AG04449 (cell line): ENCODE measurements at regions not wholly inside any gene's neighbourhood (a gene's known extent, or its start where the extent isn't known, plus 50 kb on each side); places are given as distances from the start of the nearest gene placed in this dataset.

ENCODE experiments used
- CTCF ChIA-PET: fragments of 350-600 bp; formaldehyde crosslinking; extraction: SDS; loops from one replicate; lab custom pipeline; 2021; ENCODE audit warnings: antibody characterized with exemption; lab: Yijun Ruan, JAX
- POLR2A ChIA-PET: fragments of 400-600, 350-600 bp; formaldehyde crosslinking; extraction: SDS; loops from one replicate; lab custom pipeline; 2020; ENCODE audit warnings: antibody characterized with exemption, inconsistent platforms; lab: Yijun Ruan, JAX
- DNase-seq: peaks from one replicate; pipeline ENCODE4 v3.0.0-alpha.2; 2010; ENCODE audit warnings: low read depth, low spot score
- H3K4me3 ChIP-seq: 2 replicates; pipeline ENCODE4 v1.5.1; 2011; ENCODE audit warnings: low read depth, mild to moderate bottlenecking, control low read depth, low read length
- TF ChIP-seq, protein P1 (sequence below): IDR thresholded peaks from one replicate; pipeline ENCODE4 v1.5.1; 2011; ENCODE audit warnings: mild to moderate bottlenecking, moderate library complexity, low read length, control low read depth, inconsistent platforms; ENCODE audit not compliant: insufficient read depth; ENCODE audit errors: missing control alignments

DNA sequence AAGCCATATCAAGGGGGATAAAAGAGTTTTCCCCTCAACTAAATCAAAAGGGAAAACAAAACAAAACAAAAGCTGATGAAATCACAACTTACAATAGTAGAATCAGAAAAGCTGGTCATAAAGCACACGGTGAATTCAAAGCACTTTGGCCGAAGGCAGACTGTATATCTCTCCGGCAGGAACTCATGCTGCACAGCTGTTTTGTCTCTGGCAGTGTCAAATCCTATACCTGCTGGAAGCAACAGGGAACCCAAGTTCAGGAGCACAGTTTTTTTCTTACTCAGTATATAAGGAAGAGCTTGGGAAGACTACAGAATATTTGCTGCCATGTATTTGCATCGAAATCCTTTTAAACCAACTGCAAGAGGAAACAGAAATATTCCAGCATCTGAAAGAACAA, 213.7 kb downstream of the RFC3 start:
- no peak overlapping the region for H3K4me3 ChIP-seq
- ChIA-PET CTCF (no interaction called here), POLR2A (no interaction called here)
- TF ChIP-seq, protein P1, sequence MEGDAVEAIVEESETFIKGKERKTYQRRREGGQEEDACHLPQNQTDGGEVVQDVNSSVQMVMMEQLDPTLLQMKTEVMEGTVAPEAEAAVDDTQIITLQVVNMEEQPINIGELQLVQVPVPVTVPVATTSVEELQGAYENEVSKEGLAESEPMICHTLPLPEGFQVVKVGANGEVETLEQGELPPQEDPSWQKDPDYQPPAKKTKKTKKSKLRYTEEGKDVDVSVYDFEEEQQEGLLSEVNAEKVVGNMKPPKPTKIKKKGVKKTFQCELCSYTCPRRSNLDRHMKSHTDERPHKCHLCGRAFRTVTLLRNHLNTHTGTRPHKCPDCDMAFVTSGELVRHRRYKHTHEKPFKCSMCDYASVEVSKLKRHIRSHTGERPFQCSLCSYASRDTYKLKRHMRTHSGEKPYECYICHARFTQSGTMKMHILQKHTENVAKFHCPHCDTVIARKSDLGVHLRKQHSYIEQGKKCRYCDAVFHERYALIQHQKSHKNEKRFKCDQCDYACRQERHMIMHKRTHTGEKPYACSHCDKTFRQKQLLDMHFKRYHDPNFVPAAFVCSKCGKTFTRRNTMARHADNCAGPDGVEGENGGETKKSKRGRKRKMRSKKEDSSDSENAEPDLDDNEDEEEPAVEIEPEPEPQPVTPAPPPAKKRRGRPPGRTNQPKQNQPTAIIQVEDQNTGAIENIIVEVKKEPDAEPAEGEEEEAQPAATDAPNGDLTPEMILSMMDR, result no peak
- DNase-seq, result no peak

DNA sequence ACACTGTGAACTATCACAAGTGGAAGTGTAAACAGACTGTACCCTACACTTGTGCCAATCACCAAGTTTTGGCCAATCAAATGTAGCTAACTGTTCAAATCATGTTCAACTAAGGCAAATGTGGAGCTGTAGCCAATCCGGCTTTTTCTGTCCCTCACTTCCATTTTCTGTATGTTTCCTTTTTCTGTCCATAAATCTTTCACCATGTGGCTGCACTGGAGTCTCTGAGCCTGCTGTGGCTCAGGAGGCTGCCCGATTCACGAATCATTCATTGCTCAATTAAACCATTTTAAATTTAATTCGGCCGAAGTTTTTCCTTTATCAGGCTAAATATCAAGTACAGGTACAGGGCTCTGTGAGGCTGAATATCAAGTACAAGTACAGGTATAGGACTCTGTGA, 216.5 kb downstream of the RFC3 start:
- CTCF ChIA-PET, result interaction anchor here (1.7 kb wide), 1 partner anchor 8 kb away, joined by 4 read pairs; no protein-coding TSS in a partner anchor
- POLR2A ChIA-PET, result no interaction called here
- no peak overlapping the region for H3K4me3 ChIP-seq
- TF ChIP-seq, protein P1, result no peak
- DNase-seq, result no peak

DNA sequence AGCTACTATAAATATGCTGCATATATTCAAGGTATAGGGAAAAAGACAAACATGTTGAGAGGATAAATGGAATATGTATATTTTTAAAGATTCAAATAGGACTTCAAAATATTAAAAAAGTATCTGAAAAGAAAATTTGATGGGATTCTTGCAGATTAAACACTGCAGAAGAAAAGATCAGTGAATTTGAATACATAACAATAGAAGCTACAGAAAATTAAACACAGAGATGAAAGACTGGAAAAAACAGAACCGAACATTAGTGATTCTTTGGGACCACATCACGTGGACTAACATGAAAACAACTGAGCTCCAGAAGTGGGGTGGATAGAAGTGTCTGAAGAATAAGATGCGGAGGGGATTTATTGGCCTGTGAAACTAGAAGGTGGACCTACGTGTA, 217.2 kb downstream of the RFC3 start:
- no peak for DNase-seq
- no peak overlapping the region for H3K4me3 ChIP-seq
- ChIA-PET CTCF (interaction anchor here (1.7 kb wide), 1 partner anchor 7 kb away, joined by 4 read pairs; no protein-coding TSS in a partner anchor), POLR2A (no interaction called here)
- TF ChIP-seq, protein P1, result no peak

DNA sequence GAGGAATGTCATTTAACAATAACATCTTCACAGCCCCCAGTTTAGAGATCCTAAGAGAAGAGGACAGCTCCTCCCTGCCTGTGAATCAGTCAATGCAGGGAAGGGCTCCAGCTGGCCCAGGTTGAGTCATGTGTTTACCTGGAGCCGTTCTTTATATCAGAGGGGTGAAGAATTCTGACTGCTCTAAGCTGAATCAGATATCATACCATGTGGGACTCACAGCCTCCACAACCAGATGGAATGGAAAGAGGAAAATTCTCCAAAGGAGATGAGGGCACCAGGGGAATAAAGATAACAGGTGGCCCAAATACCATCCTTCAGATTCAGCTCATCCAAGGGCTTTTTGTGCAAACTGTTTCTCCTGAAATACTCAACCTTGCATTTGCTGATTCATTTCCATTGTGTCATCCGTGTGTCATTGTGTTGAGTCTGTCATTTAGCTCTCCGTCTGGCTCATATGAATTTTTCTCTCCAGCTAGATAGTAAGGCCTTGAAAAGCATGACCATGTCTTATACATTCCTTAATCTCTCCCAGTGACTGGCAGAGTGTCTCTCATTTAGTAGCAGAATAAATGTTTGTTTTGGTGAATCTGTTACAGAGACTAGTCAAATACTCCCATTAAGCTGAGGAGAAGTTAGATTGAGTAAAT, 217.9 kb downstream of the RFC3 start:
- no peak for DNase-seq
- no peak overlapping the region for H3K4me3 ChIP-seq
- ChIA-PET POLR2A (no interaction called here), CTCF (no interaction called here)
- TF ChIP-seq, protein P1, result no peak

DNA sequence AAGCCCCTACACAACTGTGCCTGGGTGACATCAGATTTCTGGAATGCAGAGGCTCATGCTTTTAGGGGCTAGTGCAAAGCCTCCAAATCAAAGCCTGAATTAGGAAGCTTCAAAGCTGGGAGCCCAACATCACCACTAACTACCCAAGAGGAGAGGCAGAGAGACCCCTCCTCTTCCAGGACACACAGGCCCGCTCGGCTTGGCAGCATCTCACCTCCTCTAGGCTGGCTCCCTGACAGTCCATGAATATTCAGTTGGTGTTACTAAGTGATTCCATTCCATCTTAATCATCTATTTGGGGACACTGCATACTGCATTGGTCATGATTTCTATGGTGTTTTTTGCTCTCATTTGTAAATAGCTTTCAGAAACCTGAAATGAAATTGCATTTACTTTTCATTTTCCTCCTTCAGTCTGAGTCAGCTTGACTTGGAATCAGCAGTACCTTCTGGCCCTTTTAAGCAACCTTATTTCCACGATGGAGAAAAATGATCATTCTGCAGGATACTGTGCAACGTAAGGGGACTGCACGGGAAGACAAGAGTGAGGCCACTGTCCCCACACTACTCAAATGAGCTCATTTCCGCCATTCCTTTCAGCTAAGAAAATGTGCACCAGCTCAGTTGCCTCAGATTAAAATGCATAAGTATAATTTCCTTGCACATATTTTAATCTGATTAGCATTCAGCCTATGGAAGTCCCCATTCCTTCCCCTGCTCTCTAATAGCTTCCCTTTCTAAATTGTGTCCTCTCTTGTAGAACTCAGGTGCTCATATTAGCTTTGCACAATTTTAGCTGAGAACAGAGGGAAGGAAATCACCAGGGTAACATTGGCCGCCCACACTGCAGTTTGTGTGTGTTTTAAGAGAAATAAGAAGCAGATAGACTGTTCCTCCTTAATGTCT, 219.9 kb downstream of the RFC3 start:
- CTCF ChIA-PET, result interaction anchor here (0.7 kb wide), 1 partner anchor 8 kb away, joined by 3 read pairs; no protein-coding TSS in a partner anchor
- POLR2A ChIA-PET, result no interaction called here
- DNase-seq, result no peak
- no peak overlapping the region for H3K4me3 ChIP-seq
- TF ChIP-seq, protein P1, result no peak

DNA sequence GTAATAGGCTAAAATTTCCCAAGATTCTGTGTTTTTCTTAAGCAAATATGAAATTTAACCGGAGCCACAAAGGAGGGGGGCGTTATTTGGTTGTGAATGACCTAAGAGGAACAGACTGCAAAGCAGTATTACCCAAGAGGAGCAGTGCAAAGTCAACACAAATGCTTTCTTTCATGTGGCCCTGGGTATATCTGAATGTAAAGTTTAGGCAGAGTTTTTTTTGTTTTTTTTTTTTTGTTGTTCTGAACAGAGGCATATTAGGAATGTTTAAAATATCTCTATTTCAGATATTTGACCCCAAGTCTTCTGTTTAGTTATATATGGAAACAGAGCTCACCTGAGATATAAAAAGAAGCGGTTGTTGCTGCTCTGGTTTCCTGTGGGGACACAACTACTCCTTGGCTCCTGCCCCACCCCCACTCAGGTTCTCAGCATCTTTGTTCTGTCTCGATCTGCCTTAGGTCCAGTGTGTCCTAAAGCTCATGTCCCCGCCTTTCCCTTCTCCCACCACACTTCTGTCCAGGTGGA, 220.7 kb downstream of the RFC3 start:
- DNase-seq, result no peak
- ChIA-PET CTCF (interaction anchor here (0.7 kb wide), 1 partner anchor 9 kb away, joined by 3 read pairs; no protein-coding TSS in a partner anchor), POLR2A (no interaction called here)
- TF ChIP-seq, protein P1, result no peak
- H3K4me3 ChIP-seq, result no peak overlapping the region
